Esophagus muscularis mucosa (tissue), 4 donors: ENCODE measurements at regions not wholly inside any gene's neighbourhood (a gene's known extent, or its start where the extent isn't known, plus 50 kb on each side); places are given as distances from the start of the nearest gene placed in this dataset.

Experiments
- EP300 ChIP-seq: sonication (generic); formaldehyde crosslinking; IDR thresholded peaks from one replicate; pipeline ENCODE4 v1.6.1; 2017; ENCODE audit warnings: antibody characterized with exemption
- POLR2A ChIP-seq: fragments of 450-650 bp; IDR thresholded peaks from one replicate; pipeline ENCODE4 v1.6.1; 2017; ENCODE audit warnings: antibody characterized with exemption, moderate library complexity, mild to moderate bottlenecking, low read depth
- POLR2AphosphoS5 ChIP-seq, 2 donors: sonication (generic); formaldehyde crosslinking; IDR thresholded peaks; one replicate each; pipeline ENCODE4 v1.6.1; 2017; ENCODE audit warnings: antibody characterized with exemption in 2 of 2
- TF ChIP-seq, protein P1 (sequence below), 3 experiments: fragments of 200-600 bp in 2 of 3; fragments of 450-650 bp in 1 of 3; sonication (generic) in 2 of 3; IDR thresholded peaks; one replicate each; pipeline ENCODE4 v1.5.1; 2017 to 2019; ENCODE audit warnings: antibody characterized with exemption in 3 of 3, mild to moderate bottlenecking in 2 of 3, moderate library complexity in 1 of 3

DNA sequence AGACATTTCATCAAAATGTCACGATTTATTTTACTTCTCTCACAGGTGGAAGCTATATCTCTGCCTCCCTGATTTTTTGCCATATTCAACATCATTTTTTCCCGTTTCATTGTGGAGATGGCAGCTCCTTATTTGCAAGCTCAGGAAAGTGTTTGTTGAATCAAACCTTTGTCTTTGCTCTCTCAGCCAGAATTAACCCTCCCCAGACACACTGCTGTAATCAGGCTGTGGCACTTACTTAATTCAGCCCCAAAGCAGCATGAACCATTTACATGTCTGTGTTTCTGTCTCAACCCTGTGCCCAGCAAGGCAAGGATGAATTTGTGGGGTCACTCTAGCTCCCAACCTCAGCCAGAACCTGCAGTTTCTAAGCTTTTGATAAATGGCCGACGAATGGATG is 397.2 kb downstream of the TCERG1L start:
- TF ChIP-seq POLR2AphosphoS5 (IDR thresholded peaks at IDR 0.05), result no peak
- no peak for TF ChIP-seq EP300
- TF ChIP-seq, protein P1, sequence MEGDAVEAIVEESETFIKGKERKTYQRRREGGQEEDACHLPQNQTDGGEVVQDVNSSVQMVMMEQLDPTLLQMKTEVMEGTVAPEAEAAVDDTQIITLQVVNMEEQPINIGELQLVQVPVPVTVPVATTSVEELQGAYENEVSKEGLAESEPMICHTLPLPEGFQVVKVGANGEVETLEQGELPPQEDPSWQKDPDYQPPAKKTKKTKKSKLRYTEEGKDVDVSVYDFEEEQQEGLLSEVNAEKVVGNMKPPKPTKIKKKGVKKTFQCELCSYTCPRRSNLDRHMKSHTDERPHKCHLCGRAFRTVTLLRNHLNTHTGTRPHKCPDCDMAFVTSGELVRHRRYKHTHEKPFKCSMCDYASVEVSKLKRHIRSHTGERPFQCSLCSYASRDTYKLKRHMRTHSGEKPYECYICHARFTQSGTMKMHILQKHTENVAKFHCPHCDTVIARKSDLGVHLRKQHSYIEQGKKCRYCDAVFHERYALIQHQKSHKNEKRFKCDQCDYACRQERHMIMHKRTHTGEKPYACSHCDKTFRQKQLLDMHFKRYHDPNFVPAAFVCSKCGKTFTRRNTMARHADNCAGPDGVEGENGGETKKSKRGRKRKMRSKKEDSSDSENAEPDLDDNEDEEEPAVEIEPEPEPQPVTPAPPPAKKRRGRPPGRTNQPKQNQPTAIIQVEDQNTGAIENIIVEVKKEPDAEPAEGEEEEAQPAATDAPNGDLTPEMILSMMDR (IDR thresholded peaks at IDR 0.05), result no peak
- no peak for TF ChIP-seq POLR2A
